Neuron (in vitro differentiated cells): ENCODE measurements at regions not wholly inside any gene's neighbourhood (a gene's known extent, or its start where the extent isn't known, plus 50 kb on each side); places are given as distances from the start of the nearest gene placed in this dataset.

Experiments
- H2AFZ ChIP-seq: one replicate; pipeline ENCODE4 v1.6.1; 2013; ENCODE audit warnings: low read depth, mild to moderate bottlenecking, inconsistent platforms, low read length, moderate library complexity
- H3K27me3 ChIP-seq: one replicate; pipeline ENCODE4 v1.6.1; 2013; ENCODE audit warnings: low read length; ENCODE audit not compliant: insufficient read depth
- H3K36me3 ChIP-seq: one replicate; pipeline ENCODE4 v1.6.1; 2013; ENCODE audit warnings: low read length; ENCODE audit not compliant: insufficient read depth
- H3K4me1 ChIP-seq: one replicate; pipeline ENCODE4 v1.6.1; 2013; ENCODE audit warnings: low read length; ENCODE audit not compliant: insufficient read depth
- H3K4me3 ChIP-seq: 2 replicates; pipeline ENCODE4 v1.5.1; 2013; ENCODE audit warnings: mild to moderate bottlenecking, low read length, moderate library complexity
- H3K9me3 ChIP-seq: one replicate; pipeline ENCODE4 v1.6.1; 2013; ENCODE audit warnings: low read length

DNA sequence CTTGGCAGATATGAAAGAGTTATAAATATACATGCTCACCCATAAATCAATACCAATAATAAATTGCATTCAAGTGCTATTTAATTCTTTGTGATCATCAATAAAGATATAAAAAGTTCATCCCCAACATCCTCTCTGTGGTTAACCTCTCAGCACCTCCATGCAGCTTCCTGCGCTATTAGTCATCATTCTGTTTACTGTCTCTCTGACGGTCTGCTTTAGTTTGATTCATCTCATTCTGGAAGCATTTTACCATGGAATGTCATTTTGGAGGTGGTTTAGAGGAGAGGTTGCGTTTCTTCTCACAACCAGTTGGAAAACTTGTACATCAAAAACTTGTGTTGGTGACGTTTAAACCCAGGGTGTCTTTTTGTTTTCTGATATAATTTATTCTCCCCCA is 486.6 kb downstream of the BRINP1 start:
- Histone ChIP-seq H2AFZ (no peak overlapping the region), H3K4me1 (no peaks in the 10 kb centered on the region)

DNA sequence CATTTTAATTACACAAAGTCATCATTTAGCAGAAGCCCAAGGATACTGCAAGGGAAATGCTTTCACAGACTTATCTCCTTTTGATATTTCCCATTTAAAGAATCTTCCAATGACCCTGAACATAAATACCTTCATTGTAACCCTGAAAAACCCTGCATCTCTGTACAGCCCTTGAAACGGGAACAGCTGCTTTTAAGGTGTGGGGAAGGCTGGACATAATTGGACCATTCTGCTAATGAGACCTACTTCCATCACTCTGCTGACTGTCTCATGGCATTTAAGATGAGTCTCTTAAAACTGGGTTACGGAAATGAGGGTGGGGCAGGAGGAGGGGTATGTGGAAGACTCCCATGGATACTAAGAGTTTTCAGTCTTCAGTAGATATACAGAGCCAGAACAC is 485.8 kb downstream of the BRINP1 start:
- Histone ChIP-seq H3K36me3 (no peaks in the 10 kb centered on the region), H3K4me3 (no peak overlapping the region), H3K27me3 (no peaks in the 10 kb centered on the region), H3K9me3 (no peaks in the 10 kb centered on the region), H2AFZ (no peak overlapping the region), H3K4me1 (no peaks in the 10 kb centered on the region)

More for the DNA sequence above, 486.6 kb downstream of the BRINP1 start:
- Histone ChIP-seq H3K36me3 (no peaks in the 10 kb centered on the region), H3K27me3 (no peaks in the 10 kb centered on the region), H3K9me3 (no peaks in the 10 kb centered on the region), H3K4me3 (no peak overlapping the region)

DNA sequence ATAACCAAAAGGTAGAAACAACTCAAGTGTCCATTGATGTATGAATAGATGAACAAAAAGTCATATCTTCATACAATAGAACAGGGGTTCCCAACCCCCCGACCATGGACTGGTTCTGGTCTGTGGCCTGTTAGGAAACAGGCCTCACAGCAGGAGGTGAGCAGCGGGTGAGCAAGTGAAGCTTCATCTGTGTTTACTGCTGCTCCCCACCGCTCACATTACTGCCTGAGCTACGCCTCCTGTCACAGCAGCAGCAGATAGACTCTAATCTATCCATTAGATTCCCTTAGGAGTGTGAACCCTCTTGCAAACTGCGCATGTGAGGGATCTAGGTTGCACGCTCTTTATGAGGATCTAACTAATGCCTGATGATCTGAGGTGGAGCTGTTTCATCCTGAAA is 478.0 kb downstream of the BRINP1 start:
- Histone ChIP-seq H2AFZ (no peak overlapping the region), H3K36me3 (no peaks in the 10 kb centered on the region), H3K9me3 (no peaks in the 10 kb centered on the region), H3K27me3 (no peaks in the 10 kb centered on the region), H3K4me3 (no peak overlapping the region), H3K4me1 (no peaks in the 10 kb centered on the region)

DNA sequence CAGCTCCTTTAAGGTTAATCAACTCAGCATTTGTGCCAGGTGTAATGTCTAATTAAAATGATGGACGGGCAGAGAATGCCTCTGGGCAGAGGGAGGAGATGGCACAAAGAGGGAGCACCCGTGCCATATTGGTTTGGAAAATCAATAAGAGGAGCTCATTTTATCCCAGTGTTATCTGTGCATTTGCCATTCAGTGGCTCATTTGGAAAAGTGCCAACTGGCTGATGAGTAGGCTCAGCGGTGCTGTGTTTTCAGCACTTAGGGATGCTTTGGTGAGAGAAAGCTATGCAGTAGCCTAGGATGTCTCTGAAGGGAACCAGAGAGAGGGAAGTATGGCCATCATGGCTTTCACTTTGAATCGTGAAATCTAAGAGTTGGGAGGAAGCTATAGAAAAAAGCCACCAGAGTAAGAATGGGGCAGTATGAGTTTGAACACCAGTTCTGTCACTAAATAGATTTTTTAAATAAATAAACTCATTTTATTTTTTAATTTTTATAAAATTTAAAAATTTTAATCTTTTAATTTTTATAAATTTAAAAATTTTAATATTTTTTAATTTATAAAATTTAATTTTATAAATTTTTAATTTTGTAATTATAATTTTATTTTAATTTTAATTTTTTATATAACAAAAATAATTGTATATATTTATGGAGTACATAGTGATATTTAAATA is 472.8 kb downstream of the BRINP1 start:
- Histone ChIP-seq H2AFZ (no peak overlapping the region), H3K36me3 (no peaks in the 10 kb centered on the region), H3K4me3 (no peak overlapping the region), H3K27me3 (no peaks in the 10 kb centered on the region), H3K9me3 (no peaks in the 10 kb centered on the region), H3K4me1 (no peaks in the 10 kb centered on the region)

DNA sequence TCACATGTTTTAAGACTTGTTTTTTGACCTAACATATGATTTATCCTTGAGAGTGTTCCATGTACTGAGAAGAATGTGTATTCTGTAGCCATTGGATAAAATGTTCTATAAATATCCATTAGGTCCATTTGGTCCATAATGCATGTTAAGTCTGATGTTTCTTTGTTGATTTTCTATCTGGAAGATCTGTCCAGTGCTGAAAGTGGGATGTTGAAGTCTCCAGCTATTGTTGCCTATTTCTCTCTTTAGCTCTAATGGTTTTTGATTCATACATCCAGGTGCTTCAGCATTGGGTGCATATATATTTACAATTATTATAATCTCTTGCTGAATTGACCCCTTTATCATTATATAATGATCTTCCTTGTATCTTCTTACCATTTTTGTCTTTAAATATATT is 451.1 kb downstream of the BRINP1 start:
- Histone ChIP-seq H3K27me3 (no peaks in the 10 kb centered on the region), H3K9me3 (no peaks in the 10 kb centered on the region), H3K4me1 (no peaks in the 10 kb centered on the region), H3K36me3 (no peaks in the 10 kb centered on the region), H2AFZ (no peak overlapping the region), H3K4me3 (no peak overlapping the region)

DNA sequence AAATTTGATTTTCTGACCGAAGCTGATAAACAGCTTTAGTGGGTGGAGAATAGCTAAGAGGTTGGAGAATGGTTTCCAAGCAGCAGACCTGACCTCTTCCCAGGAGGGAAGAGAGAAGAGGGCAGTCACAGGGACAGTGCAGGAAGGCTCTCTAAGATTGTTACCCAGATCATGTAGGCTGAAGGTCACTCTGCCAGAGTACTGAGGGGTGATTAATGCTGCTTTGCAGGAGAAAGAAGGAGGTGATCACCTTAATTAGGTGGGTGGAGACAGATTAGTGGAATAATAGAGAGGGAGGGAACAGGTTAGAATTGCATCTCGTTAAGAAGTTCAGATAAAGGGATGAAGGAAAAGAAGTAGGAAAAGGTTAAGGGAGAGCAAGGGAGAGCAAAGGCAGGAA is 440.5 kb downstream of the BRINP1 start:
- H2AFZ ChIP-seq = no peak overlapping the region
- H3K36me3 ChIP-seq = no peaks in the 10 kb centered on the region
- H3K27me3 ChIP-seq = no peaks in the 10 kb centered on the region
- peaks cover 5% of the 10 kb centered on the region for H3K4me1 ChIP-seq
- H3K4me3 ChIP-seq = no peak overlapping the region
- H3K9me3 ChIP-seq = no peaks in the 10 kb centered on the region

DNA sequence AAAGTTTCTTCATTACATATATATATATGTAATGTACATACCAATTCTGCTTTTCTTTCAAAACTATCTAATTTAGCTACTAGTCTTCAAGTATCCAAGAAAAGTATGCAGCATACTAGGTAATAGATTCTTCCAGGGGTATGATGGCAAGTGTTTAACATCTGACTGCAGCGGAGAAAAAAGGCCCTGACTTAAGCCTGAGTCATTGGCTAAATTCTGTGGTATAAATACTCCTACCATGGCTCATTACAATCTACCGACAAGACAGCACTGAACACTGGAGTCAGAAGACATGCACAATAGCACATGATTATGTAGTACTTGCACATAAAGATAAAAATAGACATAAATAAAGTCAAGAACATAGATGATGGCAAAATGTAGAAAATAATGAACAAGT is 439.9 kb downstream of the BRINP1 start:
- Histone ChIP-seq H2AFZ (no peak overlapping the region), H3K4me1 (peaks cover 5% of the 10 kb centered on the region), H3K36me3 (no peaks in the 10 kb centered on the region), H3K9me3 (no peaks in the 10 kb centered on the region), H3K4me3 (no peak overlapping the region), H3K27me3 (no peaks in the 10 kb centered on the region)

DNA sequence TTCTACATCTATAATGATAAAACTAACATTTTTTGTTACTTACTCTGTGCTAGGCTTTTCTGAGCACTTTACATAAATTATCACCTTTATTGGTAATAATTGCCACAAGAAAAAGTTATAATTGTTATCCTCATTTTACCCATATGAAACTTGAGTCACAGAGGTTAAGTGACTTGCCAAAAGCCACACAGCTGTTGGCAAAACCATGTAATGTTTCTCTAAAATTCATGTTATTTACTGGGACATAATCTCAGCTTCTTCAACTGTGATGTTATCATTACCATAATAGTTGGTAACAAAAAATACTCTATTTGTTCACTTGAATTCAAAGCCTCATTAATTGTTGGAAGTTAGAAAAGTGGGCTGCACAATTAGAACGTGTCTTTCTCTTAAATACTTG is 437.3 kb downstream of the BRINP1 start:
- peaks cover 5% of the 10 kb centered on the region for H3K4me1 ChIP-seq
- no peak overlapping the region for H2AFZ ChIP-seq
- no peaks in the 10 kb centered on the region for H3K27me3 ChIP-seq
- no peaks in the 10 kb centered on the region for H3K9me3 ChIP-seq
- no peaks in the 10 kb centered on the region for H3K36me3 ChIP-seq
- H3K4me3 ChIP-seq = no peak overlapping the region

DNA sequence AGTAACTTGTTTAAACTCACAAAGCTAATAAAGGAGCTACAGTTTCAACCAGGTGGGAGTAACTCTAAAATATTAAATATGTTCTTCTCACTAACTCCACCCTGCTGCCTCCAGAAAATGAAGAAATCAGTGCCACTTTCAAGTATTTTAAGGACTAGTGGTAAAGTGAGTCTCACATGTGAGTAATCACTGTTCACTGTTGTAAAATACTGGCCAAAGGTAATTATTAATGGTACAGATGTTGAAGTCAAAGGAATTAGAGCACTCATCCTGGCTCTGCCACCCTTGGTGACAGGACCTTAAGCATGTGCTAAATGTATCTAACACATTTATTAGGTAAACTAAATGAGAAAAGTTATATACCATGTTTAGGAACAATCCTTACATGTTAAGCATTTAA is 430.7 kb downstream of the BRINP1 start:
- Histone ChIP-seq H3K4me1 (no peaks in the 10 kb centered on the region), H3K9me3 (no peaks in the 10 kb centered on the region), H3K4me3 (no peak overlapping the region), H3K27me3 (no peaks in the 10 kb centered on the region), H2AFZ (no peak overlapping the region), H3K36me3 (no peaks in the 10 kb centered on the region)

DNA sequence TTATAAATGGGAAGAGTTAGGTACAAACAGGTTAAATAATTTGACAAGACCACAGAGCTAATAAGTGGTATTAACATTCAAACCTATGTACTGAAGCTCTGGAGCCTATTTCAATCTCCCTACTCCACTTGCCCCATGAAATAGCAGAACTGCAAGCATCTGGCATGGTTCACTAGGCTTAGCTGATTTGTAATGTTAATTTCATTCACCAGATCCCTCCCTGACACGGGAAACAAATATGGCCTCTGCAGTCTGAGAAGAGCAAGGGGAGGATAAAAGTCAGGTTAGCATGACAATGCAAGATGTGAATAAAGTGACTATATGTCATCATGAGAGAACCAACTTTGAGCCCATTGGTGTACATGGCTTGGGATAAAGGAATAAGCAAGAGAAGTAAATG is 428.8 kb downstream of the BRINP1 start:
- Histone ChIP-seq H3K36me3 (no peaks in the 10 kb centered on the region), H3K4me3 (no peak overlapping the region), H3K9me3 (no peaks in the 10 kb centered on the region), H3K4me1 (no peaks in the 10 kb centered on the region), H2AFZ (no peak overlapping the region), H3K27me3 (no peaks in the 10 kb centered on the region)

DNA sequence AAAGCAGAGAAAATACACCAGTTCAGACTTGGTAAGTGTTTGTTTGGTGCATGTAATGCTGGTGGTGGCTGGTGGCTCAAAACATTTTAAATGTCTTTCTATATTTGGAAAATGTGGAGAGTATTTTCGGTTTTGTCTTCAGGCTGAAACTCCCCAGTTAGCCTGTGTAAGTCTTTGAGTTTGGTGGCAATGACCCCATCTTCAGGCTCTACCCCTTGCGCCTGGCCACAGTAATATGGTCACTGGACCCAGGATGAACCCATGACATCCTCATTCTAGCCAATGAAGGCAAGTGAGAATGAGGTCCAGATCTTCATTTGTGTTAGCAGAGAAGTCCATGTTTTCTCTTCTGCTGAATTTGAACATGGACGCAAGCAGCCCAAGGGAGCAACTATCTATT is 422.6 kb downstream of the BRINP1 start:
- Histone ChIP-seq H3K4me3 (no peak overlapping the region), H3K27me3 (no peaks in the 10 kb centered on the region), H2AFZ (no peak overlapping the region), H3K36me3 (no peaks in the 10 kb centered on the region), H3K4me1 (no peaks in the 10 kb centered on the region), H3K9me3 (no peaks in the 10 kb centered on the region)

DNA sequence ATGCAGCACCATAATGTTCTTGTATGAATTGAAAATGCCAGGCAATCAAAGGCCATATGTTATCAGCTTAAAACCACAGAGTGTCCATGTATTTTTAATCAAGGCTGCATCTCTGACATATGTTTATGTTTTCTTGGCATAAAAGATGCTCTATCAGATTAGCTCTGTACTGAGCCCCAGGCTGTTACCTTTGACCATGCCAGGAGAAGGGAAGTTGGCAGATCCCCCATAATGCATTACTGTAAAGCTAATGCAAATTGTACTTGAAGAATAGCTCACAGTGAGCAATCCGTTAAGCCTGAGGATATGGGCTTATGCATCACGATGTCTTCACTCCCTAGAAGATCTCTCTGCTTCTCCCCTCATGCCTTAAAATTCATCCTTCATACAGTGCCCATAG is 414.4 kb downstream of the BRINP1 start:
- H3K4me3 ChIP-seq = no peak overlapping the region
- no peak overlapping the region for H2AFZ ChIP-seq
- no peaks in the 10 kb centered on the region for H3K36me3 ChIP-seq
- H3K27me3 ChIP-seq = no peaks in the 10 kb centered on the region
- H3K4me1 ChIP-seq = no peaks in the 10 kb centered on the region
- no peaks in the 10 kb centered on the region for H3K9me3 ChIP-seq

DNA sequence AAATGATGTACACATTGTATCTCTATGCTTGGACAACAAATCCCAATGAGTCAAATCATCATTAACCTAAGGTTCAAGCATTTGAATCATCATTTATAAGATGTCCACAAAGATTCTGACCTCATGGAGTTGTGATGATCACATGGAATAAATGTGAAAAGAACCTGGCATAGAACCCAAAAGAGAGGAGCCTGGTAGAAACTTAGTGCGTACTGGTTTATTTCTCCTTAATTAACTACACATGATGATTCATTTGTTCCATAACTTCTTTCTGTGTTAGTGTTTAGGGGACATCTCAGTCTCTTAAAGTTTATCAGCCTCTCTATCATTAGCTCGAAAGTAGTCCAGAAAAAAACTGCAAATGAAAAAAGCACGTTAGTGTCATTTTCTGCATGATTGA is 411.6 kb downstream of the BRINP1 start:
- Histone ChIP-seq H3K27me3 (no peaks in the 10 kb centered on the region), H3K9me3 (no peaks in the 10 kb centered on the region), H3K4me3 (no peak overlapping the region), H2AFZ (no peak overlapping the region), H3K4me1 (no peaks in the 10 kb centered on the region), H3K36me3 (no peaks in the 10 kb centered on the region)

DNA sequence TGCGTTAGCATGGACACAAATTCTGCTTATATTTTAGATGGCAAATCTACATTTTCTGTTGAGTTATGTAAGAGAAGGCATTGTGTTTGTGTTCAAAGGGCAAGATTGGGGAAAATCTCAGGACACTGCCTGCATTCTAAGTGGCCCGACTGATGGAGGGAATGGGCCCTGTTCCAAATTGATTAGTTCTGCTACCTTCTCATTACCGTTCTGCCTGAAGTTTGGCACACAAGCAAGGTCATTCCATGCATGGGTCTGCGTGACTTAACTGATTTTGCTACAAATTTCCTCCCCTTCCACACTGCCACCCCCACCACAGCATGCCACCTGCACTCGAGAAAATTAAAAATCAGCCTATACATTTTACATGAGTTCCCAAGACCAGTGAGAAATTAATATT is 409.9 kb downstream of the BRINP1 start:
- no peaks in the 10 kb centered on the region for H3K9me3 ChIP-seq
- H3K36me3 ChIP-seq = no peaks in the 10 kb centered on the region
- H3K4me1 ChIP-seq = no peaks in the 10 kb centered on the region
- no peaks in the 10 kb centered on the region for H3K27me3 ChIP-seq
- no peak overlapping the region for H2AFZ ChIP-seq
- no peak overlapping the region for H3K4me3 ChIP-seq
